HG03432 (cell line): ENCODE measurements at regions not wholly inside any gene's neighbourhood (a gene's known extent, or its start where the extent isn't known, plus 50 kb on each side); places are given as distances from the start of the nearest gene placed in this dataset.
A peak's percentile ranks its signal among the peaks of the same experiment; 100 is the strongest.
"Not testable (repeated sequence)": the region's sequence is repeated elsewhere in the genome, so short reads cannot be mapped to it uniquely, and the experiment has no call there.

Experiments used
- ATAC-seq: cut with Tn5 transposase; IDR thresholded peaks from one replicate; pipeline ENCODE4 v1.9.1; 2021; ENCODE audit warnings: mild to moderate bottlenecking, moderate library complexity; ENCODE audit not compliant: unreplicated experiment

- ATAC-seq, result not testable (repeated sequence)
Observed at GRCh38 chr6:127406722-127407121, 52.5 kb downstream of the KIAA0408 start.

GRCh38 chr6:127406122-127406521, 53.1 kb downstream of the KIAA0408 start:
- no peak for ATAC-seq

- ATAC-seq, result no peak
Observed at GRCh38 chr6:127404594-127405178, 54.5 kb downstream of the KIAA0408 start.

- ATAC-seq, result peak; percentile 81
Observed at GRCh38 chr6:127404133-127404532, 55.1 kb downstream of the KIAA0408 start.

GRCh38 chr6:127403636-127404035, 55.6 kb downstream of the KIAA0408 start:
- peak; percentile 89 for ATAC-seq

- peak; percentile 51 for ATAC-seq
Observed at GRCh38 chr6:127402890-127403617, 56.1 kb downstream of the KIAA0408 start.

GRCh38 chr6:127397729-127398630, 54.6 kb upstream of the ECHDC1 start:
- ATAC-seq, result no peak

- not testable (repeated sequence) for ATAC-seq
Observed at GRCh38 chr6:127397171-127397597, 53.8 kb upstream of the ECHDC1 start.
